HCT116 (cell line): ENCODE measurements at regions not wholly inside any gene's neighbourhood (a gene's known extent, or its start where the extent isn't known, plus 50 kb on each side); places are given as distances from the start of the nearest gene placed in this dataset.

Experiments used
- ATAC-seq: fragments of 200-7000 bp; cut with Tn5 transposase; 2 replicates; pipeline ENCODE4 v1.9.1; 2020; ENCODE audit warnings: mild to moderate bottlenecking, moderate library complexity
- BruUV-seq: library from RNA; stranded (reverse); fragments of 400-500 nt; replicated peaks from 2 replicates; lab custom pipeline; 2021; lab: Mats Ljungman, UMichigan
- CTCF ChIA-PET: fragments of 300-600 bp; sonication (Branson Sonifier 250); formaldehyde crosslinking; loops from one replicate; lab custom pipeline; 2021; ENCODE audit warnings: antibody characterized with exemption; lab: Charles Lee
- POLR2A ChIA-PET: fragments of 300-600, 350-600 bp; sonication (Branson Sonifier 250); formaldehyde crosslinking; loops from one replicate; lab custom pipeline; 2021; ENCODE audit warnings: antibody characterized with exemption; lab: Charles Lee
- RAD21 ChIA-PET, 2 experiments: fragments of 300-600 bp; sonication (Branson Sonifier 250); formaldehyde crosslinking; loops; one replicate each; lab custom pipeline; 2023; ENCODE audit warnings: low total read pairs in 2 of 2; ENCODE audit not compliant: uncharacterized antibody in 2 of 2, unreplicated experiment in 2 of 2, low non-redundant PET in 1 of 2; lab: Charles Lee
- DNase-seq: peaks from one replicate; pipeline ENCODE4 v3.0.0-alpha.2; 2010; ENCODE audit warnings: low read depth, low spot score
- H2AFZ ChIP-seq: fragments of 200-600 bp; shearing (Covaris generic), sonication (generic); 2 replicates; pipeline ENCODE4 v1.6.1; 2017; ENCODE audit warnings: low read depth, mixed run types, mixed read lengths, antibody characterized with exemption, low read length; ENCODE audit not compliant: poor library complexity, severe bottlenecking
- H3K27ac ChIP-seq: 2 replicates; pipeline ENCODE4 v1.5.1; 2012; ENCODE audit warnings: low read depth, low read length
- H3K27me3 ChIP-seq: fragments of 200-600 bp; sonication (generic); 2 replicates; pipeline ENCODE4 v1.6.1; 2016; ENCODE audit warnings: mixed run types, low read length, mixed read lengths; ENCODE audit not compliant: insufficient read depth
- H3K36me3 ChIP-seq, 2 experiments: fragments of 200-500 bp in 1 of 2; fragments of 200-600 bp in 1 of 2; sonication (Bioruptor generic) in 1 of 2; sonication (generic) in 1 of 2; 2 replicates each; pipeline versions ENCODE4 v1.5.1 to v1.6.1; 2014 to 2016; ENCODE audit warnings: low read length in 2 of 2, inconsistent platforms in 1 of 2, mixed read lengths in 1 of 2, mixed run types in 1 of 2; ENCODE audit not compliant: insufficient read depth in 2 of 2, control insufficient read depth in 1 of 2
- H3K4me1 ChIP-seq, 2 experiments: fragments of 200-600 bp in 1 of 2; sonication (generic) in 1 of 2; 2 replicates each; pipeline versions ENCODE4 v1.5.1 to v1.6.1; 2012 to 2017; ENCODE audit warnings: low read length in 2 of 2, inconsistent platforms in 1 of 2, mild to moderate bottlenecking in 1 of 2, mixed read lengths in 1 of 2, mixed run types in 1 of 2, moderate library complexity in 1 of 2; ENCODE audit not compliant: insufficient read depth in 2 of 2, control insufficient read depth in 1 of 2
- H3K4me2 ChIP-seq: fragments of 200-600 bp; sonication (generic); 2 replicates; pipeline ENCODE4 v1.6.1; 2017; ENCODE audit warnings: mixed run types, low read length, mixed read lengths
- H3K4me3 ChIP-seq, 2 experiments: fragments of 200-600 bp in 1 of 2; sonication (generic) in 1 of 2; replicated peaks in 1 of 2; 2 replicates each; pipeline ENCODE4 v1.5.1; 2011 to 2016; ENCODE audit warnings: low read length in 2 of 2, control low read depth in 1 of 2, low read depth in 1 of 2, mild to moderate bottlenecking in 1 of 2, mixed read lengths in 1 of 2, mixed run types in 1 of 2
- H3K79me2 ChIP-seq: fragments of 200-600 bp; sonication (generic); 2 replicates; pipeline ENCODE4 v1.6.1; 2017; ENCODE audit warnings: mild to moderate bottlenecking, mixed run types, low read length, moderate library complexity, mixed read lengths; ENCODE audit not compliant: insufficient read depth
- H3K9ac ChIP-seq: fragments of 200-600 bp; sonication (generic); 2 replicates; pipeline ENCODE4 v1.6.1; 2016; ENCODE audit warnings: low read length, mixed read lengths
- H3K9me2 ChIP-seq: fragments of 200-600 bp; sonication (generic), shearing (Covaris generic); 2 replicates; pipeline ENCODE4 v1.6.1; 2017; ENCODE audit warnings: mixed run types, mild to moderate bottlenecking, moderate library complexity; ENCODE audit not compliant: insufficient read depth
- H3K9me3 ChIP-seq, 2 experiments: fragments of 200-500 bp in 1 of 2; fragments of 200-600 bp in 1 of 2; sonication (Bioruptor generic) in 1 of 2; sonication (generic) in 1 of 2; 2 replicates each; pipeline ENCODE4 v1.6.1; 2014 to 2017; ENCODE audit warnings: low read length in 2 of 2, mixed read lengths in 2 of 2, inconsistent platforms in 1 of 2, low read depth in 1 of 2, mild to moderate bottlenecking in 1 of 2, mixed run types in 1 of 2, moderate library complexity in 1 of 2; ENCODE audit not compliant: control insufficient read depth in 1 of 2, insufficient read depth in 1 of 2
- H4K20me1 ChIP-seq: fragments of 200-600 bp; sonication (generic), shearing (Covaris generic); 2 replicates; pipeline ENCODE4 v1.6.1; 2017; ENCODE audit warnings: mixed run types, mild to moderate bottlenecking, moderate library complexity; ENCODE audit not compliant: insufficient read depth
- ATF3 ChIP-seq: IDR thresholded peaks from 2 replicates; pipeline ENCODE4 v1.6.1; 2012
- CBX3 ChIP-seq: IDR thresholded peaks from 2 replicates; pipeline ENCODE4 v1.6.1; 2012; ENCODE audit warnings: low read depth
- CEBPB ChIP-seq: IDR thresholded peaks from 2 replicates; pipeline ENCODE4 v1.6.1; 2012; ENCODE audit warnings: low read depth
- CTCF ChIP-seq, 3 experiments: fragments of 200-600 bp in 1 of 3; sonication (generic) in 1 of 3; IDR thresholded peaks in 2 of 3; conservative IDR thresholded peaks in 1 of 3; 2 replicates each; pipeline ENCODE4 v1.5.1; 2012 to 2017; ENCODE audit warnings: low read depth in 2 of 3, low read length in 2 of 3, antibody characterized with exemption in 1 of 3, borderline replicate concordance in 1 of 3, control low read depth in 1 of 3, mild to moderate bottlenecking in 1 of 3, mixed read lengths in 1 of 3, mixed run types in 1 of 3, moderate library complexity in 1 of 3; ENCODE audit not compliant: insufficient read depth in 1 of 3
- EGR1 ChIP-seq: IDR thresholded peaks from 2 replicates; pipeline ENCODE4 v1.6.1; 2012; ENCODE audit warnings: low read depth
- EZH2phosphoT487 ChIP-seq: fragments of 200-600 bp; IDR thresholded peaks from 2 replicates; pipeline ENCODE4 v1.6.1; 2018; ENCODE audit warnings: antibody characterized with exemption, borderline replicate concordance
- MAX ChIP-seq: IDR thresholded peaks from 2 replicates; pipeline ENCODE4 v1.6.1; 2012
- RAD21 ChIP-seq: IDR thresholded peaks from 2 replicates; pipeline ENCODE4 v1.6.1; 2012; ENCODE audit warnings: low read depth, mild to moderate bottlenecking
- SIN3A ChIP-seq: IDR thresholded peaks from 2 replicates; pipeline ENCODE4 v1.6.1; 2012; ENCODE audit warnings: low read depth
- SP1 ChIP-seq: IDR thresholded peaks from 2 replicates; pipeline ENCODE4 v1.6.1; 2012; ENCODE audit warnings: low read depth
- SRF ChIP-seq: IDR thresholded peaks from 2 replicates; pipeline ENCODE4 v1.6.1; 2012; ENCODE audit warnings: low read depth
- TCF7L2 ChIP-seq: IDR thresholded peaks from 2 replicates; pipeline ENCODE4 v1.7.0; 2011; ENCODE audit warnings: borderline replicate concordance, inconsistent platforms; ENCODE audit not compliant: insufficient read depth, insufficient read length; ENCODE audit errors: extremely low read depth
- YY1 ChIP-seq: IDR thresholded peaks from 2 replicates; pipeline ENCODE4 v1.6.1; 2011; ENCODE audit warnings: low read length, low read depth, moderate library complexity, mild to moderate bottlenecking; ENCODE audit not compliant: insufficient replicate concordance; ENCODE audit errors: extremely low read depth
- ZFX ChIP-seq: fragments of 450-650 bp; IDR thresholded peaks from 2 replicates; pipeline ENCODE4 v1.6.1; 2017
- ZNF274 ChIP-seq: fragments of 200-500 bp; sonication (Bioruptor generic); IDR thresholded peaks from 2 replicates; pipeline ENCODE4 v1.6.1; 2014; ENCODE audit warnings: mild to moderate bottlenecking, low read depth, low read length, inconsistent platforms
- intact Hi-C: fragments of 100-400 bp; cut with micrococcal nuclease; formaldehyde crosslinking; loops from 2 replicates; pipeline ENCODE4 v1.10.0; 2022

- CTCF ChIA-PET: no interaction called here
- POLR2A ChIA-PET: no interaction called here
- no peaks in the 10 kb centered on the region for H3K4me1 ChIP-seq
Measured at GRCh38 chr3:86418861-86419260, 572.1 kb downstream of the VGLL3 start.

GRCh38 chr3:86416334-86416733, 574.6 kb downstream of the VGLL3 start:
- POLR2A ChIA-PET: no interaction called here
- Histone ChIP-seq H2AFZ (no peak overlapping the region), H3K36me3 (no peaks in the 10 kb centered on the region), H3K79me2 (no peaks in the 10 kb centered on the region), H3K27ac (no peak overlapping the region), H3K4me2 (no peak overlapping the region), H3K27me3 (no peaks in the 10 kb centered on the region), H3K9ac (no peak overlapping the region), H3K4me1 (no peaks in the 10 kb centered on the region), H3K9me2 (no peaks in the 10 kb centered on the region), H3K9me3 (peaks cover 0 to 10% of the 10 kb centered on the region in 2 experiments; a peak in 3 of 4 replicates), H3K4me3 (no peak overlapping the region), H4K20me1 (no peaks in the 10 kb centered on the region)
- DNase-seq (no peak), ATAC-seq (no peak)
- TF ChIP-seq EZH2phosphoT487: no peak
- no peak for TF ChIP-seq SP1
- TF ChIP-seq ZFX: no peak
- TF ChIP-seq CTCF (IDR thresholded peaks at IDR 0.05 in 2 of 3, conservative IDR thresholded peaks at IDR 0.05 in 1 of 3; ENCODE audit: borderline replicate concordance in 1 of 3, insufficient read depth in 1 of 3, low read depth in 2 of 3, low read length in 2 of 3): no peak
- TF ChIP-seq ATF3: no peak
- no peak for TF ChIP-seq TCF7L2
- TF ChIP-seq YY1: no peak
- no peak for TF ChIP-seq SIN3A
- RAD21 ChIA-PET: no interaction called here
- CTCF ChIA-PET: no interaction called here
- intact Hi-C loops: no loop called here
- no TSS peak for BruUV-seq

More at GRCh38 chr3:86418861-86419260, 572.1 kb downstream of the VGLL3 start:
- ATAC-seq (no peak), DNase-seq (no peak)
- Histone ChIP-seq H3K9me2 (no peaks in the 10 kb centered on the region), H3K9ac (no peak overlapping the region), H3K9me3 (peaks cover 0 to 10% of the 10 kb centered on the region in 2 experiments; a peak in 3 of 4 replicates), H4K20me1 (no peaks in the 10 kb centered on the region), H2AFZ (no peak overlapping the region), H3K79me2 (no peaks in the 10 kb centered on the region), H3K4me2 (no peak overlapping the region), H3K27me3 (no peaks in the 10 kb centered on the region), H3K4me3 (no peak overlapping the region), H3K36me3 (no peaks in the 10 kb centered on the region), H3K27ac (no peak overlapping the region)
- BruUV-seq: no TSS peak
- RAD21 ChIA-PET: no interaction called here
- TF ChIP-seq CEBPB (no peak), CBX3 (no peak), RAD21 (no peak), MAX (no peak), ATF3 (no peak), ZNF274 (no peak), SRF (no peak), EZH2phosphoT487 (no peak), SP1 (no peak), EGR1 (no peak), YY1 (no peak)
- intact Hi-C loops: no loop called here
